Bronchial epithelial cell (primary cell): ENCODE measurements at regions not wholly inside any gene's neighbourhood (a gene's known extent, or its start where the extent isn't known, plus 50 kb on each side); places are given as distances from the start of the nearest gene placed in this dataset.

Experiments
- DNase-seq: peaks from one replicate; pipeline ENCODE4 v3.0.0-alpha.2; 2010; ENCODE audit warnings: low read depth
- FAIRE-seq: peaks from 2 replicates; lab custom pipeline; 2011; peaks lifted over from hg19 to GRCh38; lab: Jason Lieb, UNC
- H3K27me3 ChIP-seq: 2 replicates; pipeline ENCODE4 v1.5.1; 2011; ENCODE audit warnings: low read length; ENCODE audit not compliant: control insufficient read depth, insufficient read depth
- H3K36me3 ChIP-seq: 2 replicates; pipeline ENCODE4 v1.5.1; 2011; ENCODE audit warnings: low read length; ENCODE audit not compliant: control insufficient read depth, insufficient read depth
- H3K4me3 ChIP-seq: 2 replicates; pipeline ENCODE4 v1.5.1; 2011; ENCODE audit warnings: mild to moderate bottlenecking, low read depth, low read length, control low read depth
- CTCF ChIP-seq: IDR thresholded peaks from 2 replicates; pipeline ENCODE4 v1.5.1; 2011; ENCODE audit warnings: mild to moderate bottlenecking, moderate library complexity, low read length, control low read depth, inconsistent platforms; ENCODE audit not compliant: insufficient read depth, severe bottlenecking

GRCh38 chr2:172285760-172286159 lies 141.6 kb upstream of the ITGA6 start:
- no peaks in the 10 kb centered on the region for H3K27me3 ChIP-seq
- no peak for FAIRE-seq
- no peak for DNase-seq

GRCh38 chr2:172287190-172287589 lies 140.2 kb upstream of the ITGA6 start:
- DNase-seq = no peak
- Histone ChIP-seq H3K36me3 (no peaks in the 10 kb centered on the region), H3K4me3 (no peak overlapping the region), H3K27me3 (no peaks in the 10 kb centered on the region)
- no peak for FAIRE-seq
- no peak for TF ChIP-seq CTCF

More at GRCh38 chr2:172285760-172286159, 141.6 kb upstream of the ITGA6 start:
- Histone ChIP-seq H3K36me3 (no peaks in the 10 kb centered on the region), H3K4me3 (no peak overlapping the region)
- no peak for TF ChIP-seq CTCF

- no peak for FAIRE-seq
- Histone ChIP-seq H3K36me3 (no peaks in the 10 kb centered on the region), H3K4me3 (no peak overlapping the region), H3K27me3 (no peaks in the 10 kb centered on the region)
- no peak for DNase-seq
- no peak for TF ChIP-seq CTCF
Measured at GRCh38 chr2:172287605-172288315, 139.6 kb upstream of the ITGA6 start.

- FAIRE-seq (no peak), DNase-seq (peak; percentile 94)
- no peaks in the 10 kb centered on the region for H3K27me3 ChIP-seq
- no peak for TF ChIP-seq CTCF
- no peak overlapping the region for H3K4me3 ChIP-seq
- no peaks in the 10 kb centered on the region for H3K36me3 ChIP-seq
Measured at GRCh38 chr2:172288603-172289002, 138.8 kb upstream of the ITGA6 start.

- DNase-seq = peak; percentile 53
- FAIRE-seq = no peak
Measured at GRCh38 chr2:172293952-172294351, 133.4 kb upstream of the ITGA6 start.

More at GRCh38 chr2:172293952-172294351, 133.4 kb upstream of the ITGA6 start:
- Histone ChIP-seq H3K4me3 (no peak overlapping the region), H3K27me3 (no peaks in the 10 kb centered on the region), H3K36me3 (no peaks in the 10 kb centered on the region)
- no peak for TF ChIP-seq CTCF
